Suprapubic skin (tissue), 4 donors: ENCODE measurements at regions not wholly inside any gene's neighbourhood (a gene's known extent, or its start where the extent isn't known, plus 50 kb on each side); places are given as distances from the start of the nearest gene placed in this dataset.
"Not testable (repeated sequence)": the region's sequence is repeated elsewhere in the genome, so short reads cannot be mapped to it uniquely, and the experiment has no call there.

ENCODE experiments used
- DNase-seq, 2 donors: peaks; one replicate each; pipeline ENCODE4 v3.0.0-alpha.2; 2019; ENCODE audit warnings: low spot score in 2 of 2
- H3K27ac ChIP-seq: fragments of 200-600 bp; sonication (generic); one replicate; pipeline ENCODE4 v1.5.1; 2019
- H3K27me3 ChIP-seq: fragments of 200-600 bp; sonication (generic); one replicate; pipeline ENCODE4 v1.5.1; 2019
- H3K36me3 ChIP-seq: fragments of 200-600 bp; sonication (generic); one replicate; pipeline ENCODE4 v1.5.1; 2019
- H3K4me1 ChIP-seq: fragments of 200-600 bp; sonication (generic); one replicate; pipeline ENCODE4 v1.5.1; 2019
- H3K4me3 ChIP-seq: fragments of 200-600 bp; sonication (generic); one replicate; pipeline ENCODE4 v1.5.1; 2019; ENCODE audit warnings: mild to moderate bottlenecking
- H3K9me3 ChIP-seq: fragments of 200-600 bp; sonication (generic); one replicate; pipeline ENCODE4 v1.5.1; 2019
- CTCF ChIP-seq, 2 donors: fragments of 200-600 bp in 1 of 2; fragments of 450-650 bp in 1 of 2; sonication (generic) in 1 of 2; IDR thresholded peaks; one replicate each; pipeline ENCODE4 v1.5.1; 2016 to 2019; ENCODE audit warnings: antibody characterized with exemption in 2 of 2, mild to moderate bottlenecking in 1 of 2, moderate library complexity in 1 of 2
- EP300 ChIP-seq: sonication (generic); formaldehyde crosslinking; IDR thresholded peaks from one replicate; pipeline ENCODE4 v1.6.1; 2017; ENCODE audit warnings: antibody characterized with exemption
- POLR2A ChIP-seq, 2 donors: fragments of 450-650 bp; IDR thresholded peaks; one replicate each; pipeline ENCODE4 v1.6.1; 2017; ENCODE audit warnings: antibody characterized with exemption in 2 of 2, mild to moderate bottlenecking in 2 of 2, moderate library complexity in 2 of 2
- POLR2AphosphoS5 ChIP-seq, 3 donors: sonication (generic); formaldehyde crosslinking; IDR thresholded peaks; one replicate each; pipeline ENCODE4 v1.6.1; 2017; ENCODE audit warnings: antibody characterized with exemption in 3 of 3
- WGBS: methylation state at CpG from one replicate; pipeline ENCODE4 v1.1.5; 2018; 5-methylcytosine and 5-hydroxymethylcytosine counted together

- no peak overlapping the region for H3K27ac ChIP-seq
- peaks cover 47% of the 10 kb centered on the region for H3K36me3 ChIP-seq
- TF ChIP-seq POLR2A (IDR thresholded peaks at IDR 0.05) (no peak), EP300 (no peak), POLR2AphosphoS5 (IDR thresholded peaks at IDR 0.05) (no peak), CTCF (IDR thresholded peaks at IDR 0.05) (no peak)
Measured at GRCh38 chr7:149606826-149607225, 109.2 kb upstream of the ZNF746 start.

GRCh38 chr7:149605696-149606095 lies 108.1 kb upstream of the ZNF746 start:
- TF ChIP-seq POLR2AphosphoS5 (IDR thresholded peaks at IDR 0.05): no peak
- no peak overlapping the region for H3K27ac ChIP-seq
- WGBS: 87% methylated on average over 6 of the region's 6 CpGs
- no peak overlapping the region for H3K4me3 ChIP-seq
- DNase-seq: no peak
- H3K27me3 ChIP-seq: no peaks in the 10 kb centered on the region
- H3K36me3 ChIP-seq: peaks cover 46% of the 10 kb centered on the region
- no peaks in the 10 kb centered on the region for H3K9me3 ChIP-seq
- no peaks in the 10 kb centered on the region for H3K4me1 ChIP-seq

More at GRCh38 chr7:149606826-149607225, 109.2 kb upstream of the ZNF746 start:
- H3K4me1 ChIP-seq: no peaks in the 10 kb centered on the region
- H3K27me3 ChIP-seq: no peaks in the 10 kb centered on the region
- WGBS: 85% methylated on average over 4 of the region's 4 CpGs
- H3K4me3 ChIP-seq: no peak overlapping the region
- no peaks in the 10 kb centered on the region for H3K9me3 ChIP-seq
- DNase-seq: no peak

GRCh38 chr7:149604521-149604920 lies 106.9 kb upstream of the ZNF746 start:
- TF ChIP-seq POLR2A (IDR thresholded peaks at IDR 0.05): no peak
- no peak for TF ChIP-seq EP300
- no peak for TF ChIP-seq CTCF (IDR thresholded peaks at IDR 0.05)
- no peak for TF ChIP-seq POLR2AphosphoS5 (IDR thresholded peaks at IDR 0.05)
- no peak for DNase-seq
- Histone ChIP-seq H3K9me3 (no peaks in the 10 kb centered on the region), H3K4me1 (no peaks in the 10 kb centered on the region), H3K27ac (no peak overlapping the region), H3K36me3 (peaks cover 42% of the 10 kb centered on the region), H3K4me3 (no peak overlapping the region), H3K27me3 (no peaks in the 10 kb centered on the region)
- 92% methylated on average over 4 of the region's 4 CpGs for WGBS

GRCh38 chr7:149600669-149601330 lies 103.2 kb upstream of the ZNF746 start:
- H3K4me1 ChIP-seq, H3K9me3 ChIP-seq, H3K27me3 ChIP-seq, H3K27ac ChIP-seq, H3K4me3 ChIP-seq: not testable (repeated sequence)
- WGBS: 83% methylated on average over 21 of the region's 21 CpGs
- peak in 1 of 2 donors; percentile 43 for DNase-seq
- peaks cover 40% of the 10 kb centered on the region for H3K36me3 ChIP-seq

GRCh38 chr7:149599636-149600206 lies 102.1 kb upstream of the ZNF746 start:
- Histone ChIP-seq H3K27ac (no peak overlapping the region), H3K27me3 (no peaks in the 10 kb centered on the region), H3K4me3 (no peak overlapping the region), H3K36me3 (peaks cover 48% of the 10 kb centered on the region), H3K9me3 (no peaks in the 10 kb centered on the region), H3K4me1 (peaks cover 5% of the 10 kb centered on the region)
- WGBS: 84% methylated on average over 7 of the region's 7 CpGs
- no peak for TF ChIP-seq POLR2A (IDR thresholded peaks at IDR 0.05)
- DNase-seq: no peak

- DNase-seq: no peak
Measured at GRCh38 chr7:149598721-149599308, 101.2 kb upstream of the ZNF746 start.

GRCh38 chr7:149597789-149598188 lies 100.2 kb upstream of the ZNF746 start:
- H3K27ac ChIP-seq, H3K27me3 ChIP-seq, H3K4me3 ChIP-seq, H3K4me1 ChIP-seq, DNase-seq, H3K9me3 ChIP-seq: not testable (repeated sequence)
- WGBS: 90% methylated on average over 2 of the region's 2 CpGs
- peaks cover 42% of the 10 kb centered on the region for H3K36me3 ChIP-seq

More at GRCh38 chr7:149598721-149599308, 101.2 kb upstream of the ZNF746 start:
- H3K27me3 ChIP-seq: no peaks in the 10 kb centered on the region
- H3K36me3 ChIP-seq: peaks cover 48% of the 10 kb centered on the region
- H3K4me1 ChIP-seq: peaks cover 5% of the 10 kb centered on the region
- H3K27ac ChIP-seq: no peak overlapping the region
- H3K4me3 ChIP-seq: no peak overlapping the region
- no peak for TF ChIP-seq EP300
- TF ChIP-seq CTCF (IDR thresholded peaks at IDR 0.05): peak; percentile 10 to 40
- TF ChIP-seq POLR2A (IDR thresholded peaks at IDR 0.05): no peak
- no peak for TF ChIP-seq POLR2AphosphoS5 (IDR thresholded peaks at IDR 0.05)
- H3K9me3 ChIP-seq: no peaks in the 10 kb centered on the region
- 94% methylated on average over 1 of the region's 1 CpG for WGBS
